Adrenal gland (tissue), 5 donors: ENCODE measurements at regions not wholly inside any gene's neighbourhood (a gene's known extent, or its start where the extent isn't known, plus 50 kb on each side); places are given as distances from the start of the nearest gene placed in this dataset.

Source experiments
- POLR2A ChIP-seq, 2 donors: fragments of 450-650 bp; IDR thresholded peaks; one replicate each; pipeline ENCODE4 v1.6.1; 2017; ENCODE audit warnings: antibody characterized with exemption in 2 of 2, mild to moderate bottlenecking in 2 of 2, moderate library complexity in 1 of 2
- TF ChIP-seq, protein P1 (sequence below), 6 experiments: fragments of 450-650 bp in 4 of 6; fragments of 200-600 bp in 2 of 6; sonication (generic) in 1 of 6; IDR thresholded peaks; 1 replicate in 5 of 6; 2 replicates in 1 of 6; pipeline versions ENCODE4 v1.5.1 to v1.8.0; 2016 to 2021; ENCODE audit warnings: antibody characterized with exemption in 6 of 6, mild to moderate bottlenecking in 2 of 6, moderate library complexity in 1 of 6
- donor health status: DM: no; HTN: no; CAD: no.

- TF ChIP-seq, protein P1, sequence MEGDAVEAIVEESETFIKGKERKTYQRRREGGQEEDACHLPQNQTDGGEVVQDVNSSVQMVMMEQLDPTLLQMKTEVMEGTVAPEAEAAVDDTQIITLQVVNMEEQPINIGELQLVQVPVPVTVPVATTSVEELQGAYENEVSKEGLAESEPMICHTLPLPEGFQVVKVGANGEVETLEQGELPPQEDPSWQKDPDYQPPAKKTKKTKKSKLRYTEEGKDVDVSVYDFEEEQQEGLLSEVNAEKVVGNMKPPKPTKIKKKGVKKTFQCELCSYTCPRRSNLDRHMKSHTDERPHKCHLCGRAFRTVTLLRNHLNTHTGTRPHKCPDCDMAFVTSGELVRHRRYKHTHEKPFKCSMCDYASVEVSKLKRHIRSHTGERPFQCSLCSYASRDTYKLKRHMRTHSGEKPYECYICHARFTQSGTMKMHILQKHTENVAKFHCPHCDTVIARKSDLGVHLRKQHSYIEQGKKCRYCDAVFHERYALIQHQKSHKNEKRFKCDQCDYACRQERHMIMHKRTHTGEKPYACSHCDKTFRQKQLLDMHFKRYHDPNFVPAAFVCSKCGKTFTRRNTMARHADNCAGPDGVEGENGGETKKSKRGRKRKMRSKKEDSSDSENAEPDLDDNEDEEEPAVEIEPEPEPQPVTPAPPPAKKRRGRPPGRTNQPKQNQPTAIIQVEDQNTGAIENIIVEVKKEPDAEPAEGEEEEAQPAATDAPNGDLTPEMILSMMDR (IDR thresholded peaks at IDR 0.05) = no peak
- no peak for TF ChIP-seq POLR2A (IDR thresholded peaks at IDR 0.05)
Observed at GRCh38 chr5:115354246-115354645, 57.8 kb upstream of the CCDC112 start.
